ENCODE measurements at regions not wholly inside any gene's neighbourhood (a gene's known extent, or its start where the extent isn't known, plus 50 kb on each side); places are given as distances from the start of the nearest gene placed in this dataset.

DNA sequence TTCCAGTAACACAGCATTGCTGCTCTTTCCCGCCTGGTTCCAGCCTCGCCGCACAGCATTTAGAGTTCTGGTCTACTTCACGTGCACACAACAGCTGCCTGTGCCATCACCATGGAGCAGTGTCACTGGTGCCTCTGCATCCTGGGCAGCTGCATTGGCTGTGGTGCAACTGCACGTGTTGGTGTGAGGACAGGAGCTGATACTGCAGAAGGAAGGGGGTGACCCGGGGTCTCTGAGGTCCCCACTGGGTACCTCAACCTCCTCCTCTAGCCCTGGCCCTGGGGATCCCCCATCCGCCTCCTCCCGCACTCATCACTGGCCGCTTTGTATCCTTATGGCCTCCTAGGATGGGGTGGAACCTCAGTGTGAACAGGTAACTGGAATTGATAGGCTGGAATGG is 112.5 kb downstream of the SOX1 start:
- TF ChIP-seq, protein P1, sequence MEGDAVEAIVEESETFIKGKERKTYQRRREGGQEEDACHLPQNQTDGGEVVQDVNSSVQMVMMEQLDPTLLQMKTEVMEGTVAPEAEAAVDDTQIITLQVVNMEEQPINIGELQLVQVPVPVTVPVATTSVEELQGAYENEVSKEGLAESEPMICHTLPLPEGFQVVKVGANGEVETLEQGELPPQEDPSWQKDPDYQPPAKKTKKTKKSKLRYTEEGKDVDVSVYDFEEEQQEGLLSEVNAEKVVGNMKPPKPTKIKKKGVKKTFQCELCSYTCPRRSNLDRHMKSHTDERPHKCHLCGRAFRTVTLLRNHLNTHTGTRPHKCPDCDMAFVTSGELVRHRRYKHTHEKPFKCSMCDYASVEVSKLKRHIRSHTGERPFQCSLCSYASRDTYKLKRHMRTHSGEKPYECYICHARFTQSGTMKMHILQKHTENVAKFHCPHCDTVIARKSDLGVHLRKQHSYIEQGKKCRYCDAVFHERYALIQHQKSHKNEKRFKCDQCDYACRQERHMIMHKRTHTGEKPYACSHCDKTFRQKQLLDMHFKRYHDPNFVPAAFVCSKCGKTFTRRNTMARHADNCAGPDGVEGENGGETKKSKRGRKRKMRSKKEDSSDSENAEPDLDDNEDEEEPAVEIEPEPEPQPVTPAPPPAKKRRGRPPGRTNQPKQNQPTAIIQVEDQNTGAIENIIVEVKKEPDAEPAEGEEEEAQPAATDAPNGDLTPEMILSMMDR (IDR thresholded peaks at IDR 0.05; ENCODE audit: low read depth, low read length): no peak
- TF ChIP-seq MYC (IDR thresholded peaks at IDR 0.05; ENCODE audit: low read depth, low read length) (no peak), POLR2A (IDR thresholded peaks at IDR 0.05; ENCODE audit: extremely low read depth, insufficient read length) (no peak)
- TF ChIP-seq, protein P2, sequence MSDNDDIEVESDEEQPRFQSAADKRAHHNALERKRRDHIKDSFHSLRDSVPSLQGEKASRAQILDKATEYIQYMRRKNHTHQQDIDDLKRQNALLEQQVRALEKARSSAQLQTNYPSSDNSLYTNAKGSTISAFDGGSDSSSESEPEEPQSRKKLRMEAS (IDR thresholded peaks at IDR 0.05; ENCODE audit: low read depth, low read length): no peak
- no peak for DNase-seq (ENCODE audit: low read depth)

DNA sequence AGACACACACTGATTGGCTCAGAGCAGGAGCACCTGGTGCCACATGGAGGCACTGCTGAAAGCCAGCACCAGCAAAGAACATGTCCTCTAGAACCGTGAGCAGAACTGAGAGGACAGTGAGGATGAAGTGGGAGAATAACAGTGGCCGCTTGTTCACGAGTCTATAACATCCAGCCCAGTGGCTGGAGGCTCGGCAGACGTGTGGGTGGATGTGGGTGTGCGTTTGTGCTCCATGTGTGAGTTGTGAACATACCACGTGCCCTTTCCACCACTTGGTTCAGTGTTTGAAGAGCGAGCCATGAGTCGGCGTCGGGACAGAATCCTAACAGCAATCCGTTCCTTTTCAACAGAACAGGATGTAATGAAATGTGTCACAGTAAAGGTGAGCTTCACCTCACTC is 113.0 kb downstream of the SOX1 start:
- no peak for TF ChIP-seq MYC (IDR thresholded peaks at IDR 0.05; ENCODE audit: low read depth, low read length)
- no peak for TF ChIP-seq POLR2A (IDR thresholded peaks at IDR 0.05; ENCODE audit: extremely low read depth, insufficient read length)
- TF ChIP-seq, protein P2 (IDR thresholded peaks at IDR 0.05; ENCODE audit: low read depth, low read length): no peak
- TF ChIP-seq, protein P1 (IDR thresholded peaks at IDR 0.05; ENCODE audit: low read depth, low read length): no peak
- no peak overlapping the region for H3K4me3 ChIP-seq (ENCODE audit: low read depth, low read length)
- DNase-seq (ENCODE audit: low read depth): no peak

More for the DNA sequence above, 112.5 kb downstream of the SOX1 start:
- H3K4me3 ChIP-seq (ENCODE audit: low read depth, low read length): no peak overlapping the region

DNA sequence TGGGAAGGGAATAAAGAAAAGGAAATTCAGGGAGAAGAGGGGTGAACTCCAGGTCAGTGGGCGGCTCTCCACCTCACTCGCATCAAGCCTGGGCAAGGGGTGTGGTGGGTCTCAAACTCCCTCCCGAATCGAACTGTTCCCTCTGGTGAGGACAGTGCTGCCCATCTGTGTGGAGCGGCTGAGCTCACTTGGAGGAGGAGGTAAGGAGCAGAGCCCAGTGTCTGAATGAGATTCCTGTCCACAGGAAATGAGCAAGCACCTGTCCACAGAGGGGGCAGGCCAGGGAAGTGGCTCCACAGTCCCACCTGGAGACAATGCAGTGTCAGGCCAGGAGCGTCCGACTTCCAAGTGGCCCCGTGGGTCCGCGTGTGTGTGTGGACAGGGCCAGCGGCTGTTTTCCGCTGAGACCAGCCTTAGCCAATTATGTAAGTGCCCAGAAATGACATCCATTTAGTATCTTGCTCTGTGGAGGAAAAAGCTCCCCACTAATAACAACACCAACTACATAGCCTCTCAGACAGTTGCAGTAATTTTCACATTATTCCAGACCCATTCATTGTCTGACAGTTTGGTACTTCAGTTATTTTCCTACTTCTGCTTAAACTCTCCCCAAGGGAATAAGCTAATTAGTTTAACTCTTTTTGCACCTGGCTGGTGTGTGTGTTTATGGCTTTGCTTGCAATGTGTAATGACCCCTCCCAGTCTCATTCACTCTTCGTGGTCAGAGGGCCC is 114.6 kb downstream of the SOX1 start:
- TF ChIP-seq, protein P1 (IDR thresholded peaks at IDR 0.05; ENCODE audit: low read depth, low read length): no peak
- TF ChIP-seq MYC (IDR thresholded peaks at IDR 0.05; ENCODE audit: low read depth, low read length) (no peak), POLR2A (IDR thresholded peaks at IDR 0.05; ENCODE audit: extremely low read depth, insufficient read length) (no peak)
- TF ChIP-seq, protein P2 (IDR thresholded peaks at IDR 0.05; ENCODE audit: low read depth, low read length): no peak
- no peak for DNase-seq (ENCODE audit: low read depth)
- no peak overlapping the region for H3K4me3 ChIP-seq (ENCODE audit: low read depth, low read length)

DNA sequence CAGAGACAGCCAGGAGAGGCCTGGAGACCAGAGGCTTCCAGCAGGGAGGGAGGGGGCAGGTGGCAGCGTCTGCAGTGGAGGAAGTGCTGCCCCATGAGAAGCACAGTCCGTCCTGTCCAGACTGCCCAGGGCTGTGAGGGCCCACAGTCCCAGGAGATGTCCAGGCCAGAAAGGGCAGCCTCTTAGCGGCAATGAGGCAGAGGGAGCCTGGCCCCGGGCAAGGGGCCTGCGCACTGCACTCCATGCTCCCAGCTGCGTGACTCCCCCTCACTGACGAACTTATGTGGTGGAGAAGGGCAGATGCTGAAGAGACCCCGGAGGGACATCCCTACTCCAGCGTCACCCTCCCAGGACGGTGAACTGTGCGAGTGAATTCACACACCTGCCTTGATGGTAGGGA is 115.3 kb downstream of the SOX1 start:
- no peak for DNase-seq (ENCODE audit: low read depth)
- TF ChIP-seq, protein P1 (IDR thresholded peaks at IDR 0.05; ENCODE audit: low read depth, low read length): no peak
- TF ChIP-seq MYC (IDR thresholded peaks at IDR 0.05; ENCODE audit: low read depth, low read length) (no peak), POLR2A (IDR thresholded peaks at IDR 0.05; ENCODE audit: extremely low read depth, insufficient read length) (no peak)
- TF ChIP-seq, protein P2 (IDR thresholded peaks at IDR 0.05; ENCODE audit: low read depth, low read length): no peak

DNA sequence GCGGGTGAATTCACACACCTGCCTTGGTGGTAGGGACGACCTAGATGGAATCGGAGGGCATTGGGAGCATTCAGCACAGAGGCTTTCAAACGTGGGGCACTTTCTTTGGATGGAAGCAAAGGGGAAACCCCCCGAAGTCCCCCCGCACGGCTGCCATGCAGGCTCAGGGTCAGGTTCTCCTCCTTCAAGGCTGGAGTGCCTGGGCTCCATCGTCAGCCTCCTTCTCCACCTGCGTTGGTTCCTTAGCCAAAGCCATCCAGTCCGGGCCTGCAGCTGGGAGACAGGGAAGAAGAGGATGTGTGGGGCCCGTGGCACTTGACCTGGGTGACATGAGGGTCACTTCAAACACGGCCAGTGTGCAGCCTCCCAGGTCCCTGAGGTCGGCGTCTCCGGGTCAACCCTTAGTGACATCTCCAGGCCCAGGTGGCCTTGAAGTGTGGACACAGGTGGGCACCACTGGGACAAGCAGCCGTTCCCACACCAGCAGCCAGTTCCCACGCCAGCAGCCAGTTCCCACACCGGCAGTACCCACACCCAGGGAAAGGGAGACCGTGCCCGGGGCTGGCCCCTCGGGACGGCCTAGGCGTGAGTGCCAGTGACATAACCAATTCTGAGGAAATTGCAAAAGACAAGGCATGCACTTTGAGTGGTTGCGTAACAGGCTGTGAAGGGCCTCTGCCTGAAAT is 116.0 kb downstream of the SOX1 start:
- peak; percentile 86 for DNase-seq (ENCODE audit: low read depth)
- TF ChIP-seq, protein P2 (IDR thresholded peaks at IDR 0.05; ENCODE audit: low read depth, low read length): peak; percentile 90
- TF ChIP-seq, protein P1 (IDR thresholded peaks at IDR 0.05; ENCODE audit: low read depth, low read length): no peak
- TF ChIP-seq MYC (IDR thresholded peaks at IDR 0.05; ENCODE audit: low read depth, low read length): peak; percentile 92
- no peak overlapping the region for H3K4me3 ChIP-seq (ENCODE audit: low read depth, low read length)

More for the DNA sequence above, 115.3 kb downstream of the SOX1 start:
- no peak overlapping the region for H3K4me3 ChIP-seq (ENCODE audit: low read depth, low read length)
